H9 (cell line): ENCODE measurements at regions not wholly inside any gene's neighbourhood (a gene's known extent, or its start where the extent isn't known, plus 50 kb on each side); places are given as distances from the start of the nearest gene placed in this dataset.

Experiments used
- DNase-seq: peaks from one replicate; pipeline ENCODE4 v3.0.0-alpha.2; 2017
- H2AFZ ChIP-seq: one replicate; pipeline ENCODE4 v1.6.1; 2013; ENCODE audit warnings: mild to moderate bottlenecking, low read length, control low read depth, moderate library complexity
- H2AK5ac ChIP-seq: 2 replicates; pipeline ENCODE4 v1.6.1; 2013; ENCODE audit warnings: low read length, control low read depth, mixed read lengths; ENCODE audit not compliant: insufficient read length
- H2BK120ac ChIP-seq: one replicate; pipeline ENCODE4 v1.6.1; 2013; ENCODE audit warnings: low read depth, mild to moderate bottlenecking, low read length, control low read depth, inconsistent platforms; ENCODE audit not compliant: poor library complexity, severe bottlenecking
- H2BK12ac ChIP-seq: 2 replicates; pipeline ENCODE4 v1.6.1; 2013; ENCODE audit warnings: low read length, control low read depth, mixed read lengths, low read depth; ENCODE audit not compliant: insufficient read length
- H2BK15ac ChIP-seq: 2 replicates; pipeline ENCODE4 v1.6.1; 2013; ENCODE audit warnings: low read depth, low read length, control low read depth
- H2BK20ac ChIP-seq: one replicate; pipeline ENCODE4 v1.6.1; 2013; ENCODE audit warnings: low read depth, mild to moderate bottlenecking, low read length, control low read depth, inconsistent platforms; ENCODE audit not compliant: poor library complexity, severe bottlenecking
- H2BK5ac ChIP-seq: 2 replicates; pipeline ENCODE4 v1.6.1; 2013; ENCODE audit warnings: low read length, control low read depth, mixed read lengths; ENCODE audit not compliant: insufficient read length
- H3K14ac ChIP-seq: 2 replicates; pipeline ENCODE4 v1.6.1; 2013; ENCODE audit warnings: low read length, control low read depth; ENCODE audit not compliant: insufficient read depth
- H3K18ac ChIP-seq: 2 replicates; pipeline ENCODE4 v1.6.1; 2013; ENCODE audit warnings: low read depth, mild to moderate bottlenecking, mixed read lengths, low read length, control low read depth; ENCODE audit not compliant: insufficient read length
- H3K23ac ChIP-seq: 2 replicates; pipeline ENCODE4 v1.6.1; 2013; ENCODE audit warnings: low read length, control low read depth, mixed read lengths, low read depth; ENCODE audit not compliant: insufficient read length
- H3K23me2 ChIP-seq: 2 replicates; pipeline ENCODE4 v1.6.1; 2013; ENCODE audit warnings: low read depth, mild to moderate bottlenecking, mixed read lengths, low read length, control low read depth; ENCODE audit not compliant: insufficient read length, poor library complexity, severe bottlenecking
- H3K27ac ChIP-seq: 2 replicates; pipeline ENCODE4 v1.5.1; 2013; ENCODE audit warnings: low read length, control low read depth, mixed read lengths, low read depth; ENCODE audit not compliant: insufficient read length
- H3K27me3 ChIP-seq: 2 replicates; pipeline ENCODE4 v1.6.1; 2013; ENCODE audit warnings: low read length, control low read depth, inconsistent platforms; ENCODE audit not compliant: insufficient read depth
- H3K4ac ChIP-seq: 2 replicates; pipeline ENCODE4 v1.6.1; 2013; ENCODE audit warnings: low read depth, mild to moderate bottlenecking, control low read depth, inconsistent platforms, low read length, moderate library complexity
- H3K4me1 ChIP-seq: 2 replicates; pipeline ENCODE4 v1.6.1; 2013; ENCODE audit warnings: low read length, control low read depth, inconsistent platforms; ENCODE audit not compliant: insufficient read depth
- H3K4me2 ChIP-seq: 2 replicates; pipeline ENCODE4 v1.6.1; 2013; ENCODE audit warnings: low read length, control low read depth, mixed read lengths; ENCODE audit not compliant: insufficient read length, insufficient read depth
- H3K56ac ChIP-seq: 2 replicates; pipeline ENCODE4 v1.6.1; 2013; ENCODE audit warnings: low read depth, mild to moderate bottlenecking, mixed read lengths, low read length, control low read depth; ENCODE audit not compliant: insufficient read length
- H3K79me1 ChIP-seq: 2 replicates; pipeline ENCODE4 v1.6.1; 2013; ENCODE audit warnings: low read depth, mild to moderate bottlenecking, moderate library complexity, low read length, control low read depth, inconsistent platforms; ENCODE audit not compliant: insufficient read depth, poor library complexity, severe bottlenecking
- H3K79me2 ChIP-seq: 2 replicates; pipeline ENCODE4 v1.6.1; 2013; ENCODE audit warnings: low read length, control low read depth, inconsistent platforms; ENCODE audit not compliant: insufficient read depth
- H3K9ac ChIP-seq: 2 replicates; pipeline ENCODE4 v1.6.1; 2013; ENCODE audit warnings: low read length, control low read depth, mixed read lengths; ENCODE audit not compliant: insufficient read length; ENCODE audit errors: extremely low read depth
- H3K9me3 ChIP-seq: one replicate; pipeline ENCODE4 v1.6.1; 2013; ENCODE audit warnings: low read depth, low read length, inconsistent platforms; ENCODE audit not compliant: control insufficient read depth
- H3T11ph ChIP-seq: one replicate; pipeline ENCODE4 v1.6.1; 2013; ENCODE audit warnings: mild to moderate bottlenecking, low read length, control low read depth, inconsistent platforms
- H4K20me1 ChIP-seq: one replicate; pipeline ENCODE4 v1.6.1; 2013; ENCODE audit not compliant: control insufficient read depth, insufficient read length, insufficient read depth
- H4K5ac ChIP-seq: 2 replicates; pipeline ENCODE4 v1.6.1; 2013; ENCODE audit warnings: low read depth, mild to moderate bottlenecking, mixed read lengths, low read length, control low read depth; ENCODE audit not compliant: insufficient read length
- H4K8ac ChIP-seq: replicated peaks from 2 replicates; pipeline ENCODE4 v1.6.1; 2013; ENCODE audit warnings: low read length, control low read depth, mixed read lengths, low read depth; ENCODE audit not compliant: insufficient read length
- H4K91ac ChIP-seq: 2 replicates; pipeline ENCODE4 v1.6.1; 2013; ENCODE audit warnings: low read depth, mild to moderate bottlenecking, moderate library complexity, mixed read lengths, low read length, control low read depth; ENCODE audit not compliant: insufficient read length
- H3K27ac Mint-ChIP-seq, 3 experiments: 2 replicates in 2 of 3; 3 replicates in 1 of 3; pipeline ENCODE4 v1.8.0; 2020 to 2021; ENCODE audit warnings: mixed read lengths in 3 of 3, mild to moderate bottlenecking in 1 of 3, moderate library complexity in 1 of 3
- H3K27me3 Mint-ChIP-seq: 2 replicates; pipeline ENCODE4 v1.8.0; 2021; ENCODE audit warnings: low read depth, mild to moderate bottlenecking, moderate library complexity, mixed read lengths
- H3K36me3 Mint-ChIP-seq, 3 experiments: 2 replicates in 2 of 3; 3 replicates in 1 of 3; pipeline ENCODE4 v1.8.0; 2020 to 2021; ENCODE audit warnings: low read depth in 3 of 3, mixed read lengths in 3 of 3; ENCODE audit not compliant: insufficient read depth in 1 of 3
- H3K4me1 Mint-ChIP-seq, 2 experiments: 2 replicates each; pipeline ENCODE4 v1.8.0; 2020; ENCODE audit warnings: mixed read lengths in 2 of 2
- H3K4me3 Mint-ChIP-seq, 2 experiments: 2 replicates in 1 of 2; 3 replicates in 1 of 2; pipeline ENCODE4 v1.8.0; 2020 to 2021; ENCODE audit warnings: mild to moderate bottlenecking in 2 of 2, mixed read lengths in 2 of 2, moderate library complexity in 1 of 2
- H3K9me3 Mint-ChIP-seq, 2 experiments: 2 replicates in 1 of 2; 3 replicates in 1 of 2; pipeline ENCODE4 v1.8.0; 2020; ENCODE audit warnings: mild to moderate bottlenecking in 2 of 2, mixed read lengths in 2 of 2, moderate library complexity in 1 of 2
- TF ChIP-seq, protein P1 (sequence below): fragments of 200-600 bp; sonication (generic); conservative IDR thresholded peaks from 3 replicates; pipeline ENCODE4 v1.8.0; 2021; ENCODE audit warnings: antibody characterized with exemption, mild to moderate bottlenecking

DNA sequence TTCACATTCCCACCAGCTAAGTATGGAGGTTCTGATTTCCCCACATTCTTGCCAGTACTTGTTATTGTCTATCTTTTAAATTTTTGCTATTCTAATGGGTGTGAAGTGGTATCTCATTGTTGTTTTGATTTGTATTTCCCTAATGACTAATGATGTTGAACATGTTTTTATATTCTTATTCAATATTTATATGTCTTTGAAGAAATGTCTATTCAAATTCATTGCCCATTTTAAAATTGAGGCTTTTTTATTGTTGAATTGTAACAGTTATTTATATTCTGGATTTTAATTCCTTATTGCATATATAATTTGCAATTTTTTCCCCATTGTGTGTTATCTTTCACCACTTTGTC lies 255.3 kb downstream of the EDEM1 start:
- Mint-ChIP-seq H3K27me3 (no peaks in the 10 kb centered on the region; the same call in 1 of the 2 replicates), H3K4me3 (no peak overlapping the region), H3K27ac (no peak overlapping the region), H3K4me1 (no peaks in the 10 kb centered on the region), H3K36me3 (no peaks in the 10 kb centered on the region; a peak in 1 of 7 replicates), H3K9me3 (no peaks in the 10 kb centered on the region)
- H3K23ac ChIP-seq: no peak overlapping the region
- H2BK20ac ChIP-seq: no peak overlapping the region
- no peak overlapping the region for H2BK5ac ChIP-seq
- no peaks in the 10 kb centered on the region for H3K79me2 ChIP-seq
- H2BK120ac ChIP-seq: no peak overlapping the region
- H4K91ac ChIP-seq: no peak overlapping the region
- H2BK15ac ChIP-seq: no peak overlapping the region
- no peaks in the 10 kb centered on the region for H3K4me1 ChIP-seq
- no peaks in the 10 kb centered on the region for H3K9me3 ChIP-seq
- H2AK5ac ChIP-seq: no peak overlapping the region
- no peak overlapping the region for H3K4ac ChIP-seq
- H2BK12ac ChIP-seq: no peak overlapping the region
- no peak overlapping the region for H3K27ac ChIP-seq
- H3T11ph ChIP-seq: no peak overlapping the region
- no peak overlapping the region for H2AFZ ChIP-seq
- no peak overlapping the region for H3K14ac ChIP-seq
- H3K27me3 ChIP-seq: no peaks in the 10 kb centered on the region
- no peaks in the 10 kb centered on the region for H4K20me1 ChIP-seq
- H3K18ac ChIP-seq: no peak overlapping the region
- no peak overlapping the region for H4K8ac ChIP-seq
- DNase-seq: no peak
- TF ChIP-seq, protein P1, sequence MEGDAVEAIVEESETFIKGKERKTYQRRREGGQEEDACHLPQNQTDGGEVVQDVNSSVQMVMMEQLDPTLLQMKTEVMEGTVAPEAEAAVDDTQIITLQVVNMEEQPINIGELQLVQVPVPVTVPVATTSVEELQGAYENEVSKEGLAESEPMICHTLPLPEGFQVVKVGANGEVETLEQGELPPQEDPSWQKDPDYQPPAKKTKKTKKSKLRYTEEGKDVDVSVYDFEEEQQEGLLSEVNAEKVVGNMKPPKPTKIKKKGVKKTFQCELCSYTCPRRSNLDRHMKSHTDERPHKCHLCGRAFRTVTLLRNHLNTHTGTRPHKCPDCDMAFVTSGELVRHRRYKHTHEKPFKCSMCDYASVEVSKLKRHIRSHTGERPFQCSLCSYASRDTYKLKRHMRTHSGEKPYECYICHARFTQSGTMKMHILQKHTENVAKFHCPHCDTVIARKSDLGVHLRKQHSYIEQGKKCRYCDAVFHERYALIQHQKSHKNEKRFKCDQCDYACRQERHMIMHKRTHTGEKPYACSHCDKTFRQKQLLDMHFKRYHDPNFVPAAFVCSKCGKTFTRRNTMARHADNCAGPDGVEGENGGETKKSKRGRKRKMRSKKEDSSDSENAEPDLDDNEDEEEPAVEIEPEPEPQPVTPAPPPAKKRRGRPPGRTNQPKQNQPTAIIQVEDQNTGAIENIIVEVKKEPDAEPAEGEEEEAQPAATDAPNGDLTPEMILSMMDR: no peak
- no peak overlapping the region for H4K5ac ChIP-seq
- no peaks in the 10 kb centered on the region for H3K79me1 ChIP-seq
- no peak overlapping the region for H3K4me2 ChIP-seq
- no peaks in the 10 kb centered on the region for H3K23me2 ChIP-seq
- H3K56ac ChIP-seq: no peak overlapping the region
- H3K9ac ChIP-seq: no peak overlapping the region
